ENCODE measurements at regions not wholly inside any gene's neighbourhood (a gene's known extent, or its start where the extent isn't known, plus 50 kb on each side); places are given as distances from the start of the nearest gene placed in this dataset.
A peak's percentile ranks its signal among the peaks of the same experiment; 100 is the strongest.
"Not testable (repeated sequence)": the region's sequence is repeated elsewhere in the genome, so short reads cannot be mapped to it uniquely, and the experiment has no call there.

GRCh38 chr5:152106571-152106970, 181.9 kb upstream of the GLRA1 start:
- DNase-seq: no peak

GRCh38 chr5:152105085-152105484, 180.4 kb upstream of the GLRA1 start:
- DNase-seq: no peak

GRCh38 chr5:152104211-152104610, 179.6 kb upstream of the GLRA1 start:
- no peak for DNase-seq

GRCh38 chr5:152102908-152103307, 178.3 kb upstream of the GLRA1 start:
- DNase-seq: not testable (repeated sequence)

- DNase-seq: no peak
Observed at GRCh38 chr5:152102057-152102456, 177.4 kb upstream of the GLRA1 start.

GRCh38 chr5:152100462-152100861, 175.8 kb upstream of the GLRA1 start:
- DNase-seq: no peak

GRCh38 chr5:152097128-152097527, 172.5 kb upstream of the GLRA1 start:
- no peak for DNase-seq

GRCh38 chr5:152094716-152095115, 170.1 kb upstream of the GLRA1 start:
- DNase-seq: no peak

GRCh38 chr5:152094060-152094459, 169.4 kb upstream of the GLRA1 start:
- DNase-seq: no peak

GRCh38 chr5:152092580-152092979, 167.9 kb upstream of the GLRA1 start:
- no peak for DNase-seq

GRCh38 chr5:152089644-152090043, 165.0 kb upstream of the GLRA1 start:
- DNase-seq: no peak

- DNase-seq: no peak
Observed at GRCh38 chr5:152086668-152087067, 162.0 kb upstream of the GLRA1 start.

GRCh38 chr5:152084476-152084875, 159.8 kb upstream of the GLRA1 start:
- DNase-seq: no peak

GRCh38 chr5:152083231-152083630, 158.6 kb upstream of the GLRA1 start:
- DNase-seq: no peak

- DNase-seq: no peak
Observed at GRCh38 chr5:152072091-152072490, 147.4 kb upstream of the GLRA1 start.

GRCh38 chr5:152070591-152070990, 145.9 kb upstream of the GLRA1 start:
- no peak for DNase-seq

- DNase-seq: no peak
Observed at GRCh38 chr5:152066784-152067183, 142.1 kb upstream of the GLRA1 start.

- no peak for DNase-seq
Observed at GRCh38 chr5:152063004-152063403, 138.4 kb upstream of the GLRA1 start.

- DNase-seq: no peak
Observed at GRCh38 chr5:152061095-152061494, 136.4 kb upstream of the GLRA1 start.

- no peak for DNase-seq
Observed at GRCh38 chr5:152058267-152058666, 133.6 kb upstream of the GLRA1 start.

- DNase-seq: no peak
Observed at GRCh38 chr5:152056931-152057330, 132.3 kb upstream of the GLRA1 start.

- no peak for DNase-seq
Observed at GRCh38 chr5:152052470-152052869, 127.8 kb upstream of the GLRA1 start.

GRCh38 chr5:152051499-152052454, 127.1 kb upstream of the GLRA1 start:
- no peak for DNase-seq

GRCh38 chr5:152046361-152046760, 121.7 kb upstream of the GLRA1 start:
- DNase-seq: no peak

- peak; percentile 1 for DNase-seq
Observed at GRCh38 chr5:152038856-152039255, 114.2 kb upstream of the GLRA1 start.
